Activated B cell treated with CpG ODN at 0.5 μM for 24 hours (primary cell): ENCODE measurements at regions not wholly inside any gene's neighbourhood (a gene's known extent, or its start where the extent isn't known, plus 50 kb on each side); places are given as distances from the start of the nearest gene placed in this dataset.

Experiments used
- ATAC-seq: fragments of 200-7000 bp; cut with Tn5 transposase; one replicate; pipeline ENCODE4 v1.10.0; 2021; ENCODE audit warnings: low read depth, mild to moderate bottlenecking, moderate library complexity
- CTCF ChIA-PET: fragments of 350-600 bp; sonication (Branson Sonifier 250); formaldehyde crosslinking; loops from one replicate; lab custom pipeline; 2021; ENCODE audit warnings: antibody characterized with exemption; lab: Charles Lee
- POLR2A ChIA-PET: fragments of 350-600 bp; sonication (Branson Sonifier 250); formaldehyde crosslinking; loops from one replicate; lab custom pipeline; 2021; ENCODE audit warnings: antibody characterized with exemption; lab: Charles Lee
- DNase-seq: peaks from one replicate; pipeline ENCODE4 v3.0.0; 2022
- H3K27ac Mint-ChIP-seq: one replicate; pipeline ENCODE4 v1.8.0; 2020; ENCODE audit warnings: mixed read lengths
- H3K27me3 Mint-ChIP-seq: one replicate; pipeline ENCODE4 v1.8.0; 2021; ENCODE audit warnings: mixed read lengths
- H3K36me3 Mint-ChIP-seq: one replicate; pipeline ENCODE4 v1.8.0; 2021; ENCODE audit warnings: low read depth, mixed read lengths
- H3K4me1 Mint-ChIP-seq: one replicate; pipeline ENCODE4 v1.8.0; 2021; ENCODE audit warnings: mixed read lengths
- H3K4me3 Mint-ChIP-seq: one replicate; pipeline ENCODE4 v1.8.0; 2020; ENCODE audit warnings: mild to moderate bottlenecking, mixed read lengths
- H3K9me3 Mint-ChIP-seq: one replicate; pipeline ENCODE4 v1.8.0; 2020; ENCODE audit warnings: mixed read lengths
- CTCF ChIP-seq: fragments of 200-600 bp; IDR thresholded peaks from one replicate; pipeline ENCODE4 v1.8.0; 2022; ENCODE audit warnings: antibody characterized with exemption, mild to moderate bottlenecking
- intact Hi-C: fragments of 100-400 bp; cut with micrococcal nuclease; formaldehyde crosslinking; loops from one replicate; pipeline ENCODE4 v1.15.1; 2024

GRCh38 chr2:150561076-150561475 is 73.6 kb upstream of the RND3 start:
- no peak for TF ChIP-seq CTCF
- no peaks in the 10 kb centered on the region for H3K36me3 Mint-ChIP-seq
- ATAC-seq: no peak

GRCh38 chr2:150557020-150557600 is 69.6 kb upstream of the RND3 start:
- ATAC-seq: no peak
- H3K9me3 Mint-ChIP-seq: no peaks in the 10 kb centered on the region
- CTCF ChIA-PET: no interaction called here
- no peak overlapping the region for H3K4me3 Mint-ChIP-seq
- no peak overlapping the region for H3K27ac Mint-ChIP-seq
- intact Hi-C loops: no loop called here
- no peaks in the 10 kb centered on the region for H3K36me3 Mint-ChIP-seq
- no peaks in the 10 kb centered on the region for H3K27me3 Mint-ChIP-seq
- no peaks in the 10 kb centered on the region for H3K4me1 Mint-ChIP-seq
- no peak for TF ChIP-seq CTCF
- DNase-seq: no peak
- POLR2A ChIA-PET: no interaction called here

More at GRCh38 chr2:150561076-150561475, 73.6 kb upstream of the RND3 start:
- H3K27ac Mint-ChIP-seq: no peak overlapping the region
- intact Hi-C loops: no loop called here
- ChIA-PET POLR2A (no interaction called here), CTCF (no interaction called here)
- H3K4me3 Mint-ChIP-seq: no peak overlapping the region
- no peak for DNase-seq
- no peaks in the 10 kb centered on the region for H3K9me3 Mint-ChIP-seq
- no peaks in the 10 kb centered on the region for H3K27me3 Mint-ChIP-seq
- no peaks in the 10 kb centered on the region for H3K4me1 Mint-ChIP-seq

- no peaks in the 10 kb centered on the region for H3K36me3 Mint-ChIP-seq
- DNase-seq (no peak), ATAC-seq (no peak)
- H3K27me3 Mint-ChIP-seq: no peaks in the 10 kb centered on the region
- H3K4me3 Mint-ChIP-seq: no peak overlapping the region
- TF ChIP-seq CTCF: no peak
- intact Hi-C loops: no loop called here
- H3K9me3 Mint-ChIP-seq: no peaks in the 10 kb centered on the region
- ChIA-PET CTCF (no interaction called here), POLR2A (no interaction called here)
- no peaks in the 10 kb centered on the region for H3K4me1 Mint-ChIP-seq
- H3K27ac Mint-ChIP-seq: no peak overlapping the region
These were observed 68.3 kb upstream of the RND3 start for GRCh38 chr2:150555611-150556356.

GRCh38 chr2:150554046-150554445 is 66.6 kb upstream of the RND3 start:
- DNase-seq: no peak
- Mint-ChIP-seq H3K4me1 (no peaks in the 10 kb centered on the region), H3K27ac (no peak overlapping the region), H3K36me3 (no peaks in the 10 kb centered on the region), H3K4me3 (no peak overlapping the region), H3K9me3 (no peaks in the 10 kb centered on the region), H3K27me3 (no peaks in the 10 kb centered on the region)
- ChIA-PET POLR2A (no interaction called here), CTCF (no interaction called here)
- TF ChIP-seq CTCF: no peak
- intact Hi-C loops: no loop called here
- no peak for ATAC-seq

GRCh38 chr2:150552041-150552820 is 64.8 kb upstream of the RND3 start:
- intact Hi-C loops: no loop called here
- ATAC-seq: no peak
- no peak overlapping the region for H3K4me3 Mint-ChIP-seq
- CTCF ChIA-PET: no interaction called here
- H3K27me3 Mint-ChIP-seq: no peaks in the 10 kb centered on the region
- no peaks in the 10 kb centered on the region for H3K4me1 Mint-ChIP-seq
- no peak for DNase-seq
- TF ChIP-seq CTCF: no peak
- H3K36me3 Mint-ChIP-seq: no peaks in the 10 kb centered on the region
- POLR2A ChIA-PET: no interaction called here
- no peaks in the 10 kb centered on the region for H3K9me3 Mint-ChIP-seq
- no peak overlapping the region for H3K27ac Mint-ChIP-seq
